GM23248 (cell line): ENCODE measurements at regions not wholly inside any gene's neighbourhood (a gene's known extent, or its start where the extent isn't known, plus 50 kb on each side); places are given as distances from the start of the nearest gene placed in this dataset.

Experiments used
- DNase-seq: peaks from one replicate; pipeline ENCODE4 v3.0.0-alpha.2; 2015
- H2AFZ ChIP-seq: fragments of 200-600 bp; sonication (generic); 2 replicates; pipeline ENCODE4 v1.6.1; 2016; ENCODE audit warnings: antibody characterized with exemption
- H3F3A ChIP-seq: fragments of 200-600 bp; sonication (generic); 2 replicates; pipeline ENCODE4 v1.6.1; 2016; ENCODE audit warnings: mild to moderate bottlenecking, antibody characterized with exemption, mixed run types; ENCODE audit not compliant: insufficient read depth
- H3K27ac ChIP-seq: fragments of 200-600 bp; sonication (generic); 2 replicates; pipeline ENCODE4 v1.5.1; 2016; ENCODE audit warnings: mild to moderate bottlenecking
- H3K27me3 ChIP-seq: fragments of 200-600 bp; sonication (generic); replicated peaks from 2 replicates; pipeline ENCODE4 v1.6.1; 2016; ENCODE audit warnings: mild to moderate bottlenecking; ENCODE audit not compliant: insufficient read depth
- H3K36me3 ChIP-seq: fragments of 200-600 bp; sonication (generic); 2 replicates; pipeline ENCODE4 v1.6.1; 2016; ENCODE audit warnings: low read depth, mild to moderate bottlenecking
- H3K4me1 ChIP-seq: fragments of 200-600 bp; sonication (generic); 2 replicates; pipeline ENCODE4 v1.6.1; 2016; ENCODE audit warnings: mild to moderate bottlenecking; ENCODE audit not compliant: insufficient read depth
- H3K4me2 ChIP-seq: fragments of 200-600 bp; sonication (generic); one replicate; pipeline ENCODE4 v1.6.1; 2016; ENCODE audit warnings: mild to moderate bottlenecking; ENCODE audit not compliant: unreplicated experiment
- H3K4me3 ChIP-seq: fragments of 200-600 bp; sonication (generic); 2 replicates; pipeline ENCODE4 v1.5.1; 2016; ENCODE audit warnings: mild to moderate bottlenecking
- H3K79me2 ChIP-seq: fragments of 200-600 bp; sonication (generic); 2 replicates; pipeline ENCODE4 v1.6.1; 2016; ENCODE audit warnings: mild to moderate bottlenecking; ENCODE audit not compliant: insufficient read depth
- H3K9ac ChIP-seq: fragments of 200-600 bp; sonication (generic); 2 replicates; pipeline ENCODE4 v1.6.1; 2016; ENCODE audit warnings: mild to moderate bottlenecking
- H3K9me2 ChIP-seq: fragments of 200-600 bp; sonication (generic); 2 replicates; pipeline ENCODE4 v1.6.1; 2016; ENCODE audit warnings: mixed run types, mild to moderate bottlenecking, moderate library complexity; ENCODE audit not compliant: insufficient read depth
- H3K9me3 ChIP-seq: fragments of 200-600 bp; sonication (generic); one replicate; pipeline ENCODE4 v1.6.1; 2017; ENCODE audit warnings: low read depth
- H4K20me1 ChIP-seq: fragments of 200-600 bp; sonication (generic); 2 replicates; pipeline ENCODE4 v1.6.0; 2016; ENCODE audit not compliant: insufficient read depth
- EZH2 ChIP-seq: fragments of 200-600 bp; sonication (generic); IDR thresholded peaks from 2 replicates; pipeline ENCODE4 v1.6.1; 2018; ENCODE audit warnings: antibody characterized with exemption, mild to moderate bottlenecking; ENCODE audit not compliant: insufficient read depth, poor library complexity, severe bottlenecking
- EZH2phosphoT487 ChIP-seq: fragments of 200-600 bp; sonication (generic); IDR thresholded peaks from 2 replicates; pipeline ENCODE4 v1.6.1; 2018; ENCODE audit warnings: antibody characterized with exemption, moderate library complexity, mild to moderate bottlenecking, low read depth; ENCODE audit not compliant: insufficient read depth
- WGBS, 2 experiments: methylation state at CpG; one replicate each; pipeline ENCODE4 v1.1.6; 2015 to 2017; ENCODE audit warnings: low lambda C conversion rate in 2 of 2, low coverage in 1 of 2; ENCODE audit errors: missing lambda C conversion rate in 2 of 2; 5-methylcytosine and 5-hydroxymethylcytosine counted together
- in situ Hi-C: fragments of 300-500 bp; cut with MboI; formaldehyde crosslinking; loops from 2 replicates; pipeline ENCODE4 v1.15.0; 2020

DNA sequence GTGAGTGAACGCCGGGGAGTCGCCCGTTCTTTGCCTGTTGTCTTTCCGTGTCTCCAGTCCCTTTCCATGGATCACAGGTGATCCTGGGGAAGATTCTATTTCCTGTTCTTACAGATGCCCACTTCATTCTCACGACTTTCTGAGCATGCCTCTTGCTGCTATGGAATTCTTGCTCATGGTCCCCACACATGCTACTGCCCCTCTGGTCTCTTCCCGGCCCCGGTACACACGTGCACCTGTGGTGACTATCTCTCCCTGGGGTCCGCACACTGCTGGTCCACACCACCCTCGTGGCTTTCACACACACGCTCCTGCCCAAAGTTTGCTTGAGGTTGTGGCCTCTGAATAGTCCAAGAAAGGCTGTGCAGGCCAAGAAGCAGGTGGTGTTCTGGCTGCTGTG lies 67.9 kb upstream of the ALKAL2 start:
- no peak overlapping the region for H3K4me3 ChIP-seq
- TF ChIP-seq EZH2phosphoT487, result no peak
- TF ChIP-seq EZH2, result no peak
- H3K27me3 ChIP-seq, result no peaks in the 10 kb centered on the region
- no peaks in the 10 kb centered on the region for H3K9me2 ChIP-seq
- H3K36me3 ChIP-seq, result no peaks in the 10 kb centered on the region
- no peak overlapping the region for H3K4me2 ChIP-seq
- in situ Hi-C loops, result no loop called here
- H3K79me2 ChIP-seq, result no peaks in the 10 kb centered on the region
- no peaks in the 10 kb centered on the region for H4K20me1 ChIP-seq
- H3K4me1 ChIP-seq, result no peaks in the 10 kb centered on the region
- DNase-seq, result no peak
- WGBS, 2 experiments, result 63 to 71% methylated on average over 12 of the region's 12 CpGs
- H3K9ac ChIP-seq, result no peak overlapping the region
- H3F3A ChIP-seq, result no peaks in the 10 kb centered on the region
- H2AFZ ChIP-seq, result no peak overlapping the region
- no peak overlapping the region for H3K27ac ChIP-seq
- H3K9me3 ChIP-seq, result no peaks in the 10 kb centered on the region

DNA sequence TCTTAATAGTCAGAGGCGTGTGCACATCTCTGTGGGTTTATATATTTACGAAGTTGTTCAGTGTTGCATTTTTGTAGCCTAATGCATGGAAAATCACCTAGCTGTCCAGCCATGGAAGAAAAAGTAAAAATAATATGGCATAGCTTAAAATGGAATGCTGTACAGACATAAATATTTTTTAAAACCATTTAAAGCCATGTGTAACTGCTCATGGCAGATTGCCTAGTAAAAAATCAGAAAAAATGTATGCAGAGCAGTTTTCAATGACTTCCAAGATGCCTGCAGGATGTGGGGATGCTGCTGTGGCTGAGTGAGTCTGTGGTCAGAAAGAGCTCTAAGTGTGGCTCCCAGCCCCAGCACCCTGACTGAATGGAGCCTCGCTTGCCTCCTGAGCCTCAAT lies 64.8 kb upstream of the ALKAL2 start:
- Histone ChIP-seq H4K20me1 (no peaks in the 10 kb centered on the region), H3K27me3 (no peaks in the 10 kb centered on the region), H3F3A (no peaks in the 10 kb centered on the region), H3K79me2 (no peaks in the 10 kb centered on the region), H3K36me3 (no peaks in the 10 kb centered on the region), H3K4me1 (no peaks in the 10 kb centered on the region), H2AFZ (no peak overlapping the region), H3K9me2 (no peaks in the 10 kb centered on the region), H3K4me3 (no peak overlapping the region), H3K9me3 (no peaks in the 10 kb centered on the region), H3K27ac (no peak overlapping the region), H3K9ac (no peak overlapping the region), H3K4me2 (no peak overlapping the region)
- in situ Hi-C loops, result no loop called here
- no peak for TF ChIP-seq EZH2
- TF ChIP-seq EZH2phosphoT487, result no peak
- no peak for DNase-seq
- 28 to 32% methylated on average over 3 of the region's 3 CpGs for WGBS, 2 experiments

DNA sequence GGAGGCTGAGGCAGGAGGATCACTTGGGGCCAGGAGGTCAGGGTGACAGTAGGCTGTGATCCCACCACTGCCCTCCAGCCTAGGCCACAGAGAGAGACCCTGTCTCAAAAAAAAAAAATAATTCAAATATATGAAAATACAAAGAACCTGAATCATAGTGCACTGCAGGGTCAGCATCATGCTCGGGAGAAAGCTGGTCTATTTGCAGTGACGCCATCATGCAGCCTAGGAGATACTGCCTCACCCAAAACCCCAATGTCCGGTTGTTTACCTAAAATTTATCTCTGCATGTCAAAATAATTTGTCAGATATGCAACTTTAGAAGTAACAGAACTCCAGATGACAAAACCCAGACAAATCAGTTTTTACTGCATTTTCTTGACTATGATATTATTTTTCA lies 61.5 kb upstream of the ALKAL2 start:
- no peaks in the 10 kb centered on the region for H3F3A ChIP-seq

DNA sequence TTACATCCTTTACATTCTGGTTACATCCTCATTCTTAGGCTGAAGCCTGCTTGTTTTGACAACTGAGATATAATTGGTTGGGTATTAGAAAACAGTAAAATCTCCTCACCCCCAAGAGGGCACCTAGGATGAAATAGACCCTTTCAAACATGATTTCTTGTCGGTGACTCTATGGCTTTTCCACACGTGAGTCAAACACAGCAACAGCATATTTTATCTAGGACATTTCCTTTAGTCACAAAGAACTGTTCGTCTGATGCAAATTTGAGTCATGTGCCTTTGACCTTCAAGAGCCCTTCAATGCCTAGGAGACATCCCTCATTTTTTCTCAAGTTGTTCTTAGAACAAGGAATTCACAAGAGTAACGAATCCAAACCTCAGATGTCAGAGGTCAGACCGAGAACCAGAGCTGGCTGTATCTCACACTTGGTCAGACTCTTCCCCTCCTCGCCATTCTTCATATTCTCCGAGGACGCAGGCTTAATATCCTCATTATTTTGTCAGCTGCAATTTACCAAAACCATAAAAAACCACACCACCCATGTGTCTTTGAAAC lies 60.5 kb upstream of the ALKAL2 start:
- no peaks in the 10 kb centered on the region for H3F3A ChIP-seq
- DNase-seq, result no peak
- H3K4me2 ChIP-seq, result no peak overlapping the region
- H3K9me2 ChIP-seq, result no peaks in the 10 kb centered on the region
- no peaks in the 10 kb centered on the region for H3K9me3 ChIP-seq
- H3K36me3 ChIP-seq, result no peaks in the 10 kb centered on the region
- H3K27ac ChIP-seq, result no peak overlapping the region
- no peaks in the 10 kb centered on the region for H3K27me3 ChIP-seq
- no peaks in the 10 kb centered on the region for H3K79me2 ChIP-seq
- H3K4me3 ChIP-seq, result no peak overlapping the region
- TF ChIP-seq EZH2, result no peak
- no peak for TF ChIP-seq EZH2phosphoT487
- no peak overlapping the region for H3K9ac ChIP-seq
- no peaks in the 10 kb centered on the region for H4K20me1 ChIP-seq
- no peak overlapping the region for H2AFZ ChIP-seq
- WGBS, 2 experiments, result 21 to 35% methylated on average over 8 of the region's 8 CpGs
- in situ Hi-C loops, result no loop called here
- no peaks in the 10 kb centered on the region for H3K4me1 ChIP-seq

More for the DNA sequence above, 61.5 kb upstream of the ALKAL2 start:
- H3K79me2 ChIP-seq, result no peaks in the 10 kb centered on the region
- H3K4me1 ChIP-seq, result no peaks in the 10 kb centered on the region
- no peaks in the 10 kb centered on the region for H3K9me3 ChIP-seq
- H2AFZ ChIP-seq, result no peak overlapping the region
- H3K9me2 ChIP-seq, result no peaks in the 10 kb centered on the region
- H3K36me3 ChIP-seq, result no peaks in the 10 kb centered on the region
- TF ChIP-seq EZH2 (no peak), EZH2phosphoT487 (no peak)
- 31 to 39% methylated on average over 3 of the region's 3 CpGs for WGBS, 2 experiments
- H4K20me1 ChIP-seq, result no peaks in the 10 kb centered on the region
- H3K27ac ChIP-seq, result no peak overlapping the region
- no peaks in the 10 kb centered on the region for H3K27me3 ChIP-seq
- in situ Hi-C loops, result no loop called here
- H3K4me3 ChIP-seq, result no peak overlapping the region
- H3K4me2 ChIP-seq, result no peak overlapping the region
- no peak for DNase-seq
- H3K9ac ChIP-seq, result no peak overlapping the region

DNA sequence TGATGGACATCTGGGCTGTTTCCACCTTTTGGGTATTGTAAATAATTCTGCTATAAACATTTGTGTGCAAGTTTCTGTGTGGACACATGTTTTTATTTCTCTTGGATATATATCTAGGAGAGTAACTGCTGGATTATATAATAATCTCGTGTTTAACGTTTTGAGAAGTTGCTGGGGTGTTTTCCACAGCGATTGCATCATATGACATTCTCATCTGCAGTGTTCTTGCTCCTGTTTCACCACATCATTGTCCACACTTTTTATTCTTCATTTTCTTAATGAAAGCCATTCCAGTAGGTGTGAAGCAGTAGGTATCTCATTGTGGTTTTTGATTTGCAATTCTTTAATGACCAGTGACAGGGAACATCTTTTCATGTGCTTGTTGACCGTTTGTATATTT lies 56.9 kb upstream of the ALKAL2 start:
- Histone ChIP-seq H3K27me3 (no peaks in the 10 kb centered on the region), H3K4me2 (no peak overlapping the region), H2AFZ (no peak overlapping the region), H3K4me3 (no peak overlapping the region), H3K9ac (no peak overlapping the region), H4K20me1 (no peaks in the 10 kb centered on the region), H3K9me3 (no peaks in the 10 kb centered on the region), H3K36me3 (no peaks in the 10 kb centered on the region), H3K9me2 (no peaks in the 10 kb centered on the region), H3K27ac (no peak overlapping the region), H3K79me2 (no peaks in the 10 kb centered on the region), H3F3A (no peaks in the 10 kb centered on the region), H3K4me1 (no peaks in the 10 kb centered on the region)
- 20 to 21% methylated on average over 4 of the region's 4 CpGs for WGBS, 2 experiments
- no peak for DNase-seq
- in situ Hi-C loops, result no loop called here
- TF ChIP-seq EZH2, result no peak
- TF ChIP-seq EZH2phosphoT487, result no peak
